Calu3 (cell line): ENCODE measurements at regions not wholly inside any gene's neighbourhood (a gene's known extent, or its start where the extent isn't known, plus 50 kb on each side); places are given as distances from the start of the nearest gene placed in this dataset.

Experiments used
- BruUV-seq: library from RNA; stranded (reverse); fragments of 400-500 nt; replicated peaks from 2 replicates; lab custom pipeline; 2021; lab: Mats Ljungman, UMichigan
- CTCF ChIA-PET: fragments of 300-600 bp; sonication (Branson Sonifier 250); formaldehyde crosslinking; loops from one replicate; lab custom pipeline; 2022; ENCODE audit warnings: antibody characterized with exemption; lab: Charles Lee
- DNase-seq: peaks from one replicate; pipeline ENCODE4 v3.0.0; 2022
- H3K27ac Mint-ChIP-seq: one replicate; pipeline ENCODE4 v1.8.0; 2022; ENCODE audit warnings: mixed read lengths; ENCODE audit not compliant: unreplicated experiment
- H3K27me3 Mint-ChIP-seq: one replicate; pipeline ENCODE4 v1.8.0; 2022; ENCODE audit warnings: mixed read lengths; ENCODE audit not compliant: unreplicated experiment
- H3K36me3 Mint-ChIP-seq: one replicate; pipeline ENCODE4 v1.8.0; 2022; ENCODE audit warnings: mild to moderate bottlenecking, moderate library complexity, mixed read lengths; ENCODE audit not compliant: insufficient read depth, unreplicated experiment
- H3K4me1 Mint-ChIP-seq: one replicate; pipeline ENCODE4 v1.8.0; 2022; ENCODE audit warnings: mild to moderate bottlenecking, low read depth, mixed read lengths; ENCODE audit not compliant: unreplicated experiment
- H3K4me3 Mint-ChIP-seq: one replicate; pipeline ENCODE4 v1.8.0; 2022; ENCODE audit warnings: mild to moderate bottlenecking, low read depth, moderate library complexity, mixed read lengths; ENCODE audit not compliant: unreplicated experiment
- H3K9me3 Mint-ChIP-seq: one replicate; pipeline ENCODE4 v1.8.0; 2022; ENCODE audit warnings: low read depth, mixed read lengths; ENCODE audit not compliant: unreplicated experiment
- CTCF ChIP-seq: fragments of 200-600 bp; IDR thresholded peaks from one replicate; pipeline ENCODE4 v1.8.0; 2022; ENCODE audit warnings: antibody characterized with exemption; ENCODE audit not compliant: unreplicated experiment
- intact Hi-C: fragments of 100-400 bp; cut with micrococcal nuclease; formaldehyde crosslinking; loops from one replicate; pipeline ENCODE4 v1.10.0; 2022; ENCODE audit not compliant: unreplicated experiment

- no peak for TF ChIP-seq CTCF
- Mint-ChIP-seq H3K9me3 (peaks cover 4% of the 10 kb centered on the region), H3K27ac (no peak overlapping the region), H3K4me3 (no peak overlapping the region), H3K4me1 (no peaks in the 10 kb centered on the region), H3K36me3 (no peaks in the 10 kb centered on the region), H3K27me3 (peaks cover 27% of the 10 kb centered on the region)
- BruUV-seq, result no TSS peak
- no peak for DNase-seq
- CTCF ChIA-PET, result no interaction called here
- intact Hi-C loops, result no loop called here
These were observed 403.5 kb downstream of the FGF9 start for GRCh38 chr13:22074403-22074802.

- CTCF ChIA-PET, result no interaction called here
- H3K9me3 Mint-ChIP-seq, result peaks cover 4% of the 10 kb centered on the region
- BruUV-seq, result no TSS peak
- intact Hi-C loops, result no loop called here
- H3K27me3 Mint-ChIP-seq, result peaks cover 23% of the 10 kb centered on the region
- no peak overlapping the region for H3K27ac Mint-ChIP-seq
- DNase-seq, result no peak
- TF ChIP-seq CTCF, result no peak
- H3K36me3 Mint-ChIP-seq, result no peaks in the 10 kb centered on the region
- no peaks in the 10 kb centered on the region for H3K4me1 Mint-ChIP-seq
- no peak overlapping the region for H3K4me3 Mint-ChIP-seq
These were observed 405.8 kb downstream of the FGF9 start for GRCh38 chr13:22076658-22077057.

DNA sequence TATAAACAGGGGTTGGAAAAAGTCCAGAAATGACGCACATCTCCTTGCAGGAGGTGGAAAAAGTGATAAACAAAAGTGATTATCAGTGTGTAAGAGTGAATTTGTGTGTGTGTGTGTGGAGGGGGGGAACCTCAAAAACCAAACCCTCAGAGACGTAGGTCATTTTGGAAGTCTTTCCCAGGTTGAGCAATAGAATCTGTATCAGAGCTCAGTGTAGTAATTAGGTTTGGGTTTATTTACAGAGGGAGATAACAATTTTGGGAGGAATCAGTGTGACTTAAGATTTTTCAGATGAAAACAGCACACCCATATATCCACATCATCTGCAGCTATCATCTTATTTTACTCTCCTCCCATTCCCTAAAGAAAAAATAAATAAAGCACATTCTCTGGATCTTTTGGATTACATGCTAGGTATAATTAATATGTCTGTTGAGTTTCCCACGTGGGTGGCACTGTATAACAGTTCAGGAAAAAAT is 406.4 kb downstream of the FGF9 start:
- CTCF ChIA-PET, result no interaction called here
- BruUV-seq, result no TSS peak
- DNase-seq, result no peak
- intact Hi-C loops, result no loop called here
- Mint-ChIP-seq H3K4me1 (no peaks in the 10 kb centered on the region), H3K27ac (no peak overlapping the region), H3K9me3 (peaks cover 4% of the 10 kb centered on the region), H3K27me3 (peaks cover 21% of the 10 kb centered on the region), H3K36me3 (no peaks in the 10 kb centered on the region), H3K4me3 (no peak overlapping the region)
- no peak for TF ChIP-seq CTCF

DNA sequence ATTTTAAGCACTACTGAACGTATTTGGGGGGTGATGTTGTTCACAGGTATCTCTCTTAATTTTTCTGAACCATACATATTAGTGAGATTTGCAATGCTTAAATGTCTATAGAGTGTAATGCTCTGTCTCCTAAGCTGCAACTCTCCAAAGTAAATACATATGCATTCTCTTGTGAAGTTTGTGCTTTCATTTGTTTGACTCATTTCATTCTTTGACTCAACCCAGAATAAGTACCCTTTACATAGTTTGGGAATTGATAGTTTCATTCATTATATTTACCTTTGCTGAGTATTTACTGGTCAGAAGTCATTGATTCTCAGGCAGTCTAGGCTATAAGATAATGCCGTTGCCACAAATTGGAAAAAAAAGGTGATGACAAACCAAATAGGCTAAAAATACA is 406.9 kb downstream of the FGF9 start:
- H3K4me3 Mint-ChIP-seq, result no peak overlapping the region
- intact Hi-C loops, result no loop called here
- TF ChIP-seq CTCF, result no peak
- H3K4me1 Mint-ChIP-seq, result no peaks in the 10 kb centered on the region
- BruUV-seq, result no TSS peak
- DNase-seq, result no peak
- CTCF ChIA-PET, result no interaction called here
- H3K27ac Mint-ChIP-seq, result no peak overlapping the region
- H3K36me3 Mint-ChIP-seq, result no peaks in the 10 kb centered on the region
- H3K27me3 Mint-ChIP-seq, result peaks cover 22% of the 10 kb centered on the region
- peaks cover 4% of the 10 kb centered on the region for H3K9me3 Mint-ChIP-seq

GRCh38 chr13:22079961-22080360 is 409.1 kb downstream of the FGF9 start:
- H3K4me1 Mint-ChIP-seq, result no peaks in the 10 kb centered on the region
- H3K9me3 Mint-ChIP-seq, result no peaks in the 10 kb centered on the region
- no peak overlapping the region for H3K4me3 Mint-ChIP-seq
- TF ChIP-seq CTCF, result no peak
- no peaks in the 10 kb centered on the region for H3K36me3 Mint-ChIP-seq
- no TSS peak for BruUV-seq
- CTCF ChIA-PET, result no interaction called here
- H3K27me3 Mint-ChIP-seq, result peaks cover 30% of the 10 kb centered on the region
- no peak for DNase-seq
- intact Hi-C loops, result no loop called here
- H3K27ac Mint-ChIP-seq, result no peak overlapping the region
